ENCODE measurements at regions not wholly inside any gene's neighbourhood (a gene's known extent, or its start where the extent isn't known, plus 50 kb on each side); places are given as distances from the start of the nearest gene placed in this dataset.
"Not testable (repeated sequence)": the region's sequence is repeated elsewhere in the genome, so short reads cannot be mapped to it uniquely, and the experiment has no call there.

DNA sequence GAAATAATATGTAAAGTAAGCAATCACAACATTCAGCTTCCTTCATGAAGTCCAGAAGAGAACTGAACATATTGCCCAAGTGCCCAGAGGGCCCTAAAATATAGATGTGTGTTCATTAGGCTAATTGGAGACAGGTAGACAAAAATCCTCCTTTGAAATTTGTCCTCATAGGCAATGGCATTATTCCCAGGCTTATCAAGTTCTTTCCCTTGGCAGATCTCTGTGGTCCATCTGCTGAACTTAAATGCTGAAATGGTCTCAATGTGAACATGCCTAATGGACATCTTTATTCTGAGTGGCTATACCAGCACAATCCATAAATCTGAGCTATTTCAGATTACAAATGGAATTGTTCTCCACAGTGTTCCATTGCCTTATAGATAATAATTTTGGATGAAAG is 79.0 kb upstream of the BMP5 start:
- DNase-seq = no peak

DNA sequence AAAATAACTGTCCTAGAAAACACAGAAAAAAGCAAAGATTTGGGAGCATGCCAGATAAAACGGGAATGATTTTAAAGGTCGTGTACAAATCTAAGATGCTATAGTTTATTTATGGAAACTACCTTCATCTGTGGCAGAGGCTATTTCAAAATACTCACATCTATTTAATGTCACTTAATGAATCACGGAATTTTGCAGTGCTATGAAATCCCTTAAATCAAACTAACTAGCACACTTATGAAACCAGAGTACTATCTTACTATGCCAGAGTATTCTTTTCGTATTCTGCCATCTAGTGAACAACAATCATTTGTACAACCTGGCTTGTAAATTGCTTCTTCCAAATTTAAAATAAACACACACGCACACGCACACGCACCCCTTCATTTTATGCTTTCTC is 77.9 kb upstream of the BMP5 start:
- DNase-seq = no peak

DNA sequence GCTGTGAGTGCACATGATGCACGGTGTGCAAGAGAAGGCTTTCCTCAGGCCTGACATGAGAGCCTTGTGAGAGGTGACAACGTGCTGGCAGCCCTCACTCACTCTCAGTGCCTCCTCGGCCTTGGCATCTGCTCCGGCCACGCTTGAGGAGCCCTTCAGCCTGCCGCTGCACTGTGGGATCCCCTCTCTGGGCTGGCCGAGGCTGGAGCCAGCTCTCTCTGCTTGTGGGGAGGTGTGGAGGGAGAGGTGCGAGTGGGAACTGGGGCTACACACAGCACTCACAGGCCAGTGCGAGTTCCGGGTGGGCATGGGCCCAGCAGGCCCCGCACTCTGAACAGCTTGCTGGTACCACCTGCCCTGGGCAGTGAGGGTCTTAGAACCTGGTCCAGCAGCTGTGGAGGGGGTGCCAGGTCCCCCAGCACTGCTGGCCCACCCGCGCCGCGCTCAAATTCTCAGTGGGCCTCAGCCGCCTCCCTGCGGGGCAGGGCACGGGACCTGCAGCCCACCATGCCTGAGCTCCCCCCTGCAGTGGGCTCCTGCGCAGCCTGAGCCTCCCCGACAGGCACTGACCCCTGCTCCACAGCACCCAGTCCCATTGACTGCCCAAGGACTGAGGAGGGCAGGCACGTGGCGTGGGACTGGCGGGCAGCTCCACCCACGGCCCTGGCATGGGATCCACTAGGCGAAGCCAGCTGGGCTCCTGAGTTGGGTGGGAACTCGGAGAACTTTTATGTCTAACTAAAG is 74.9 kb upstream of the BMP5 start:
- no peak for DNase-seq

DNA sequence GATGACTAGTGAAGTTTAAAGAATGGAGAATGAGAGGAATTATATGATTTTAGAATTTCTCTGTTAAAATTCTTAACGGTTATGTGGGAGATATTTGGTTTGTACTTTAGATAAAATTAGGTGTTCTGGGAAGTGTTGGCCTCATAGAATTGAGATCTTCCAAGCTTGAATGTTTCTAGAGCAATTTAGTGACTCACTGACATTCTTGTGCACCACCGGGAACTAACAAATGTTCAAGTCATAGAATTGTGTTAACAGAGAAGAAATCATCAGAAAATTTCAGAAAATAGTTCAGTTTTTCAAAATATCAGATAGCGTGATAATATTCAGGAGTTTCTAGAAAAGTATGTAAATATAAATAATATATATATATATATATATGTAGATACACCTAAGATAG is 67.9 kb upstream of the BMP5 start:
- no peak for DNase-seq

DNA sequence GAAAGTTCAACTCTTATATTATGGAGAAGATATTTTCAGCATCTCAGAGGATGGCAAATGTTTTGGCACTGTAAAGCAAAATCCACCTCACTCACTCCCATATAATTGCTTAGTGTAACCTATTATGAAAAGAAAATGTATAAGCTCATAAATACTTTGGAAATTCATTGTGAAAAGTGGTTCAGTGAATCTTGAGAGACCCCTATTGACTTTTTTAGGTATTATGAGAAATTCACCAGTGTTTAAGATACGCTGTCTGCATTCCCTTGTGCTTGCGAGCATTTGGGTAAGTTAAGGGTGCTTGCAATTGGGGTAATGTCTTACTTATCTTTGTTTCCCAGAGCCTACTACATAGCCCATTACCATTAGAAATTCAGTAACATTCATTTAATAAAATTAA is 66.3 kb upstream of the BMP5 start:
- no peak for DNase-seq

DNA sequence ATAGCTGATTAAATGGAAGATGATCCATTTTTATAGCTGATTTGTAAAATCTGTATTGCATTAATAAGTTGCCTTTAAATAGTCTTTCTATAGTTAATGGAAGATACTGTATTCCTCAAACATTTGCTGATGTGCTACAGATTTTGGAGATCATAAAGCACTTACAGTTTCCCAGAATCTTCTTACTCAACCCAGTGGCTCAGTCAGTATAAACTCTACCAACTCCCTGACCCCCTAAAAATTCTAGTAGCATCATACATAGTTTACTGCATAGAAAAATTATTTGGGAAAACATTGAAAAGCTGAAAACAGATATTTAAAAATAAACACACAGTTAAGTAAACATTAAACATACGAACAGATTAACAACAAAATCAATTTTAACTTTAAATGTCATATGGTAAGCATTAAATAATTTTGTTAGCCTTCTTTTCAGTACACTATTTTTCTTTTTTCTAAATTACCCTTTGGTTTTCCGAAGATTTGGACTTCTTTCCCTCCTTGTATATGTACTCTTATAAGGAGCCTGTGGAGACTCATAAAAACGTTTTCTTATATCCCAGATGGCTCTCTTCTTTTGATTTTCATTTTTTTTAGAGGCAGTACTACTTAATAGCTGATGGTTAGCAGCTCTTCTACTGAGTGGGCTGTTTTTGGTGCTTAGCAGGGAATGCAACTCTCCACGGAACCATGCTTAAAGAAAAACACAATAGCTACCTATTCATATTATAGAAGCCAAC is 62.7 kb upstream of the BMP5 start:
- no peak for DNase-seq

DNA sequence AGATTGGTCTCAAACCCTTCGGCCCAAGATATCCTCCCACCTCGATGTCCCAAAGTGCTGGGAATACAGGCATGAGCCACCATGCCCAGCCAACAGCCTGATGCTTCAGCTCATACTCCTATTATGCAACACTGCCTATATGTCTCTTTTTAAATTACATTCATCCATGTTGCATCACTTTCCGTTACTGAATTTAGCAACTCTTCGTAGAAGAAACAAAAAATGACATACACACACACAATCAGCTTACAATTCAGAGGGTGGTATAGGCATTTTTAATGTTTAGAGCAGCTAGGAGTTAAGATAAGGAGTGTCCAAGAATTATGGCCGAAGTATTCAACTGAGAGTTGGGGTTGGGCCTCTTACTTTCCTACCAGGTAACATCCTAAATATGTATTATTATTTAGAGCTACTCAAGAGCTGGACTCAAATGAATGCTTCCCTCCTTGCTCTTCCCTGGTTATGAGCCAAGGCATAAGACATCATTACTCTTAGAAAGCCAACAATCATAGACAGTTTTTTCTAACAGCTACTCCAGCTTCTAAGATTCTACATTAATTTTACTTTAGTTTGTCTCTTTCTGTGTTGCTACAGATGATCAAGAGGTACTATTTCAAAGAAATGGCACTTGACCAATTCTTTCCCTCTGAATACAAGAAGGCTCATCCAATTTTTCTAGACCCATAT is 62.0 kb upstream of the BMP5 start:
- DNase-seq = no peak

DNA sequence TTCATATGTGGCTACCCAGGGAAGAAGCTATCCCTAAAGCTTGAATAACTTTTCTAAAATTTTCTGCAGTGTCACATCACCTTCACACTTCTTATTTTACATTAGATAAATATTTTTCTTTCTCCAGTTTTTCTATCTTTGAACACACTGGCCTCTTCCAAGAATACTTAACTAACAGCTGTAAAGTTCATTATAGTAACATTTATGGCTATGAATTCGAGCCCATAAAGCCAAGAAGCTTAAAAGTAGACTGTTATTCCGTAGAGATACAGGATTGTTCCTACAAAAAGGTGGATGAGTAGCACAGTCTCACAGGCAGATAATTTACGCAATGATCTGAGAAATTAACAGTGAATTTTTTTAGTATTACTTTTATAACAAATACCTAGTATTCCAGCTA is 55.7 kb upstream of the BMP5 start:
- DNase-seq = no peak

DNA sequence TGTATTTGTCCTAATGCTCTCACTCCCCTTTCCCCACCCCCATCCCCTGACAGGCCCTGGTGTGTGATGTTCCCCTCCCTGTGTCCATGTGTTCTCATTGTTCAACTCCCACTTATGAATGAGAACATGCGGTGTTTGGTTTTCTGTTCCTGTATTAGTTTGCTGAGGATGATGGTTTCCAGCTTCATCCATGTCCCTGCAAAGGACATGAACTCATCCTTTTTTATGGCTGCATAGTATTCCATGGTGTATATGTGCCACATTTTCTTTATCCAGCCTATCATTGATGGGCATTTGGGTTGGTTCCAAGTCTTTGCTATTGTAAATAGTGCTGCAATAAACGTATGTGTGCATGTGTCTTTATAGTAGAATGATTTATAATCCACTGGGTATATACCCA is 52.3 kb upstream of the BMP5 start:
- DNase-seq = not testable (repeated sequence)

DNA sequence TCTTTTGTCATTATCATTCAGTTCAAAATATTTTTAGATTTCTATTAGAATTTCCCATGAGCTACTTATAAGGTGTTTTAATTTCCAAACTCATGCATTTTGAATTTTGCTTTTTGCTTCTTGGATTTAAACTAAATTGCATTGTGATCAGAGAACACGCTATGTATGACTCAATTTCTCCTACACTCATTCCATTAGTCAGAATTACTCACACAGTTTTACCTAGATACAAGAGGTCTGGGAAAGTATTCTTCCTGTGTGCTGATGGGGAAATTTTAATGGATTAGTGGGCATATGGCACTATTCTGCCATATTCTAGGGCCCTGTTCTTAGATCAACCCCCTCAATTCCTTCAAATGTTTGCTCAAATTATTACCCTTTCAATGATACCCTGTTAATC is 49.9 kb upstream of the BMP5 start:
- DNase-seq = no peak

Measured in inflammatory macrophage treated with lipopolysaccharide for 1 hour (primary cell).